Ureter (tissue), 1 donor: ENCODE measurements at regions not wholly inside any gene's neighbourhood (a gene's known extent, or its start where the extent isn't known, plus 50 kb on each side); places are given as distances from the start of the nearest gene placed in this dataset.
"Not testable (repeated sequence)": the region's sequence is repeated elsewhere in the genome, so short reads cannot be mapped to it uniquely, and the experiment has no call there.

Source experiments
- DNase-seq: peaks from one replicate; pipeline ENCODE4 v3.0.0-alpha.2; 2020; ENCODE audit warnings: low spot score
- donor health status: DM: yes; HTN: yes; CAD: no.

DNA sequence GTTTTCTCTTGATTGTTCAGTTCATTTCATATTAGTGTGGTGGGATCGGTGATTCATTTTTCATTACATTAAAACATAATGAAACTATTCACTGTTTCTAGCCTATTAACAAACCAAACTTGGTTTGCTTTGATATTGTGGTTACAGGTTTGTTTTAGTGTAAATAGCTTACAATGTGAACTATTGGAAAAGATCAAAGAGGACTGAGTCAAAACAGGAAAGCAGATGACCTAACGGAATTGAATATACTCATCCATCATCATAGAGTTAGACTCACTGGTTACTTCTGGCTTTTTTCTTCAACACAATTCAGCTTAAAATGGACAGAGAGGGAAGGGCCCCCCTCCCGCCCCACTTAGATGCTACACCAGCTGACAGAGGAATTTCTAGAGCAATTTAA, 616.2 kb upstream of the AADAT start:
- DNase-seq: no peak

DNA sequence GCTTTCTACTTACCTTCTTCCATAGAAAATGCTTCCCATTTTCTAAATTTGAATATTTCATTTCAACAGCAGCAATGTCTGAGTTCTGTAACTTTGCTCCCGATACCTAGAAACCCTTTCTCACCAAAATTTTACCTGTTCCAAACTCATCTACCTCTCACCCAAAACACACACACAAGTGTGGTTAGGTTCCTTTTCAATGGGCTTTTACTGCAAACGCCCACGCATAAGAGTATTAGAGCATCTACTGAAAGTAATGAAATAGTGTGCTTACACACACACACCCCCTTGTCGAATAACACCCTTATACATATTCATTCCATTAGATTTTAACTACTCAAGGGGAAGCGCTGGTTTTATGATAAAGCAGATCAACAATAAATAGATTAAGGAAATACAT, 610.3 kb upstream of the AADAT start:
- DNase-seq: no peak

DNA sequence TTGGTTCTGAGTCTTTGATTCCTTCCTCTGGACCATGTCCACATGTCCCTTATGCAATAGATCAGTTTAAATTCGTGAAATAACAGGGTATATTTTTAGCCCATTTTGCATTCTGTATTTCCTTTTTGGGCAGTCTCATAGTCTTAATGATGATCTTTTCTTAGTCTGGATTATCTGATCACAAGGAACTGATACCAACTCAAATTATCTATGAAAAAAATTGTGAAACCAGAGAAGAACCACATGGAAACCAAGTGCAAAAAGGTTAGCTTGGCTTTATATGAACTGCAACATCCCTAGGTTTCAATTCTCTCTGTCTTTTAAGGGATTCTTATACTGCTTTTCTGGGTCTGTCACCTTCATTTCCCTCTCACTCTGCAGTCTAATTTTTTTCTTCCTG, 608.6 kb upstream of the AADAT start:
- DNase-seq: no peak

- no peak for DNase-seq
Measured at GRCh38 chr4:170697845-170698244, 608.1 kb upstream of the AADAT start.

- DNase-seq: no peak
Measured at GRCh38 chr4:170697045-170697444, 607.3 kb upstream of the AADAT start.

GRCh38 chr4:170691168-170691567, 601.4 kb upstream of the AADAT start:
- DNase-seq: no peak

DNA sequence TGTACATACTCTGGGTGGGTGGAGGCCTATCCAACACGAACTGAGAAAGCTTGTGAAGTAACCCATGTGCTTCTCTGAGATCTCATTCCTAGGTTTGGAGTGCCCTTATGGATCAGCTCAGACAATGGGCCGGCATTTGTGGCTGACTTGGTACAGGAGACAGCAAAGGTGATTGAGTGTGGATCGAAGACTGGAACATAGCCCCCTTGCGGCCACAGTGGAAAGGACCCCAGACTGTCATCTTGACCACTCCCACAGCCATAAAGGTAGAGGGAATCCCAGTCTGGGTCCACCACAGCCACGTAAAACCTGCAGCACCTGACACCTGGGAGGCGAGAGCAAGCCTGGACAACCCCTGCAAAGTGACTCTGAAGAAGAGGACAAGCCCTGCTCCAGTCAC, 598.0 kb upstream of the AADAT start:
- DNase-seq: no peak

DNA sequence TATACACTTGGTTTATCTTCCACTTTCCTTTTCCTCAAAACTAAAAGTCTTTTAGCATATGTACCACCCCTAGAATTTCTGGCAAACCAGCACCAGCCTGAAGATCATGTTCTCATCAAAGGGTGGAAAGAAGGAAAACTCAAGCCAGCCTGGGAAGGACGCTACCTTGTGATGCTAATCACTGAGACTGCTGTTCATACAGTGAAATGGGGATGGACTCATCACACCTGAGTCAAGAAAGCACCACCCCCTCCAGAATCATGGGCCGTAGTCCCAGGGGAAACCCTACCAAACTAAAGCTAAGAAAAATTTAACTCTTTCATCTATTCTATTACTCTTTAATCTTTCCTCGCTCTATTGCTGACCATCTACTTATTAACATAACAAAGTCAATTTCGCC, 595.9 kb upstream of the AADAT start:
- not testable (repeated sequence) for DNase-seq

GRCh38 chr4:170682558-170683294, 593.0 kb upstream of the AADAT start:
- DNase-seq: no peak

DNA sequence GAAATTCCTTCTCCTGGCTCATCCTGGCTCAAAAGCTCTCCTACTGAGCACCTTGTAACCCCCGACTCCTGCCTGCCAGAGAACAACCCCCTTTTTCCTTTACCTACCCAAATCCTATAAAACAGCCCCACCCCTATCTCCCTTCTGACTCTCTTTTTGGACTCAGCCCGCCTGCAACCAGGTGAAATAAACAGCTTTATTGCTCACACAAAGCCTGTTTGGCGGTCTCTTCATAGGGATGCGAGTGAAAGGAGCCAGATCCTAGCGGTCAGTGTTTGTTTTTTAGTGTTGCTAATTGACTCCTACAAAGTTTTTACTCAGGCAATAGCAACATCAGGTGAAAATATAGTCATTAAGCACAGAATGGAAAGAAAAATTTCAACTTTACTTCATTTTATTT, 592.3 kb upstream of the AADAT start:
- not testable (repeated sequence) for DNase-seq

GRCh38 chr4:170675568-170676262, 586.0 kb upstream of the AADAT start:
- DNase-seq: no peak

DNA sequence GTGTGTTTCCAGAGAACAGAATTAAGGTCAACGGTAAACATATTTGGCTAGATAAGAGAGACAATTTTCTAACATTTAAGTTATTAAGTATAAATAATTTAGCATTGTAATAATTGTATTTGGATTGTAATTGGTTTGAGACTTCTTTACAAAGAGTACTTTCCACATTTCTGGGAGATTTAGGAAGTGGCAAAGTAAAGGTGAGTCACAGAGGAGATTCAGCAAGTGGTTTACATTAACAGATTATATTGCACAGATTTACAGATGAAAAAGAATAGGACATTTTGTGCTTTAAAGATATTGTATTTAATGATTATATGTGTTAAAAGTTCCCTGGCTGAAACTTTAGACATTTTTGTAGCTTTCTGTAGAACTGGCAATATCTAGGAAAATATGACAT, 584.4 kb upstream of the AADAT start:
- no peak for DNase-seq

- DNase-seq: no peak
Measured at GRCh38 chr4:170672381-170672965, 582.7 kb upstream of the AADAT start.

- no peak for DNase-seq
Measured at GRCh38 chr4:170671171-170671570, 581.4 kb upstream of the AADAT start.

DNA sequence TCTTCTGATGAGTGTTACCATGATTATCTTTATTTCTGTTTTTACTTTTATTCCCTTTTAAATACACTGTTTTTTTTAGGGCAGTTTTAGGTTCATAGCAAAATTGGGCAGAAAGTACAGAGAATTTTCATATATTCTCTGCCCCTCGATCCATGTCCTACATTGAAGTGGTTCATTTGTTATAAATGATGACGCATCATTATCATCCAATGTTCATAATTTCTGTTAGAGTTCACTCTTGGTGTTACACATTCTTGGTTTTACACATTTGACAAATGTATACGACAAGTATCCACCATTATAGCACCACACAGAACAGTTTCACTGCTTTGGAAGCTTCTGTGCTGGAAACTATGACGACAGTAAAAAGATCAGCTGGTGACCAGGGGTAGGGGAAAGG, 578.1 kb upstream of the AADAT start:
- no peak for DNase-seq

- no peak for DNase-seq
Measured at GRCh38 chr4:170666909-170667308, 577.2 kb upstream of the AADAT start.

GRCh38 chr4:170662250-170662649, 572.5 kb upstream of the AADAT start:
- DNase-seq: no peak

GRCh38 chr4:170657761-170658160, 568.0 kb upstream of the AADAT start:
- DNase-seq: no peak

- DNase-seq: no peak
Measured at GRCh38 chr4:170656506-170656905, 566.8 kb upstream of the AADAT start.

DNA sequence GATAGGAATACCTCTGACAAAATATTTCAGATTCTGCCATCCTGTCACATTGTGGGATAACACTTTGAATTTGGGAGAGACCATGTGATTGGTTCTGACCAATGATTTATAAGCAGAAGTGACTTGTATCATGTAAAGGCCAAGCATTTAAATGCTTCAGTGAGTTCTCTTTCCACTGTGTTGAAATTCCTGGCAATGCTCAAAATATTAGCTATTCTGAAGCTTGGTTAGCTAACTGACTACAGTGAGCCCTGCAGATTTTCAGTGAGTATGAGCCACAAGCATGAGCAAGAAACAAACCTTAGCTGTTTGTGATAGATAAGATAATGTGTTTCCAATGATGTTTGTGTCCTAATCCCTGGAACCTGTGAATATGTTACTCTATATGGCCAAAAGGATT, 562.8 kb upstream of the AADAT start:
- no peak for DNase-seq

DNA sequence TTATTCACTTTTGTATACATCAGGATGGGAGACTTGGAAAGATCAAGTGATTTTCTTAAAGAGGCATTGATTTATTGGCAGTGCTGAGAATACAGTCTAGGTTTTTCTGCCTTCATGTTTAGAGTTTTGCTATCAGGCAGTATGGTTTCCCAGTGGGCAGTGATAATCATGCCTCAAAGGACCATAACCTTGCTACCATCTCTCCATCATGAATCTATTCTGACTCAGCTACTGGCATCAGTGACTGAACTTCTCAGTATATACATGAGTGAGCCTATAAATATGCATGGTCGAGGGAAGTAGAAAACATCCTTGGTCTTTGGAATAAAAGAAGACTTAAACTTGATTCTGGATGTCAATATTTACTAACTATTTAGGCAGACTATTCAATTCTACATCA, 562.0 kb upstream of the AADAT start:
- no peak for DNase-seq

DNA sequence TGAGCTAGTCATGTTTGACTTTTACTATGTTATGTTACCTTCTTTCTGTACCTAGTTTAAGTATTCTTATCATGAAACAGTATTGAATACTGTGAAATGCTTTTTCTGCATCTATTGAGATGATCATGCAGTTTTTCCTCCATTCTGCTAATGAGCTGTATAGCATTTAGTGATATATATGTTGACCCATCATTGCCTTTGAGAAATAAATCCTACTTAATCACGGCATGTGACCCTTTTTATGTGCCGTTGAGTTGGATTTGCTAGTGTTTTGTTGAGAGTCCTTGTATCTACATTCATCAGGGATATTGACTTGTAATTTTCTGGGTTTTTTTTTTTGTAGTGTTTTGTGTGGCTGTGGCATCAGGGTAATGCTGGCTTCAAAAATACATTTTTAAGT, 537.7 kb upstream of the AADAT start:
- no peak for DNase-seq

DNA sequence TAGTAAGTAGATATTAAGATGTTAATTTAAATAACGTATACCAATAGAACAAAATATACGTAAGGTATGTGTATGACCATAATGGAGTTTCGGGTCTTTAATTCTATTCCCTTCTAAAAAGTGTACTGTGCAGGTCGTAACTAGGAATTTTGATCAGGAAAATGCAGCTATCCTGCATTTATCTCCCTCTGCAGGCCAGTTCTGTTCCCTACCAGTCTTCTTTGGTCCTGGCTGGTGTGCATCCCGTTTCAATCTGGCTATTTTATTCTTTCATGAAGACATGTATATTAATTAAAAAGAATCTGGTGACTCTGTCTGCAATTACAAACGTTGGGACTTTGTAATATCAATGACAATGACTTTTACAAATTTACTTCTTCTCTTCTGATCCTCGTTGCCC, 534.1 kb upstream of the AADAT start:
- no peak for DNase-seq
